Adrenal gland (tissue), 5 donors: ENCODE measurements at regions not wholly inside any gene's neighbourhood (a gene's known extent, or its start where the extent isn't known, plus 50 kb on each side); places are given as distances from the start of the nearest gene placed in this dataset.

Source experiments
- POLR2A ChIP-seq, 2 donors: fragments of 450-650 bp; IDR thresholded peaks; one replicate each; pipeline ENCODE4 v1.6.1; 2017; ENCODE audit warnings: antibody characterized with exemption in 2 of 2, mild to moderate bottlenecking in 2 of 2, moderate library complexity in 1 of 2
- TF ChIP-seq, protein P1 (sequence below), 6 experiments: fragments of 450-650 bp in 4 of 6; fragments of 200-600 bp in 2 of 6; sonication (generic) in 1 of 6; IDR thresholded peaks; 1 replicate in 5 of 6; 2 replicates in 1 of 6; pipeline versions ENCODE4 v1.5.1 to v1.8.0; 2016 to 2021; ENCODE audit warnings: antibody characterized with exemption in 6 of 6, mild to moderate bottlenecking in 2 of 6, moderate library complexity in 1 of 6
- donor health status: DM: no; HTN: no; CAD: no.

DNA sequence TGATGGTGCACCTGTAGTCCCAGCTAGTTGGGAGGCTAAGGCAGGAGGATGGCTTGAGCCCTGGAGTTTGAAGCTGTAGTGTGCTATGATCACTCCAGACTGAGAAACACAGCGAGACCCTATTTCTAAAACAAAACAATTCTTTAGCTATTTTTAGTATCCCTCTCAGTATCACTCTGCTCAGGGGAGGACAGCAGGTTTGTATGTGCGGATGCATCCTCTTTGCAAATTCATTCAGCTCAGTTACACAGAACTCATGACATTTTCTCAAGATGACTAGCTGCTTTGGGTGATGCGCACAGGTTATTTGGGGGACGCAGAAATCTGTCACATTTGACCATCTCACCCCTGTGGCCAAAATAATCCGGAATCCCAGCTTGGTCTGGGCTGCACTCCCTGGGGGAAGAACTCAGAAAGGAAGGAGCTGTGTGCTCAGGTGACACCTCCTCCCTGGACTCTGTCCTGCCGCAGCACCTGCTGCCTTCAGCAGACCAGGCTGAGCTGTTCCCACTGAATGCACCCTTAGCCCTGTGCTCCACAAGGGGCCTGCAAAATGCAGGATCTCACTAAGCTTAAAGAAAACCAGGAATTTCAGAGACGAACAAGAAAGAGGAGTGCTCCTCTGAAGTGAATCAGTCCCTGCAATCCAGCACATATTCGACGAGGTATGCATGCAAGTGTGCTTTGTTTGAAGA, 89.5 kb upstream of the PGBD5 start:
- no peak for TF ChIP-seq POLR2A (IDR thresholded peaks at IDR 0.05)
- TF ChIP-seq, protein P1, sequence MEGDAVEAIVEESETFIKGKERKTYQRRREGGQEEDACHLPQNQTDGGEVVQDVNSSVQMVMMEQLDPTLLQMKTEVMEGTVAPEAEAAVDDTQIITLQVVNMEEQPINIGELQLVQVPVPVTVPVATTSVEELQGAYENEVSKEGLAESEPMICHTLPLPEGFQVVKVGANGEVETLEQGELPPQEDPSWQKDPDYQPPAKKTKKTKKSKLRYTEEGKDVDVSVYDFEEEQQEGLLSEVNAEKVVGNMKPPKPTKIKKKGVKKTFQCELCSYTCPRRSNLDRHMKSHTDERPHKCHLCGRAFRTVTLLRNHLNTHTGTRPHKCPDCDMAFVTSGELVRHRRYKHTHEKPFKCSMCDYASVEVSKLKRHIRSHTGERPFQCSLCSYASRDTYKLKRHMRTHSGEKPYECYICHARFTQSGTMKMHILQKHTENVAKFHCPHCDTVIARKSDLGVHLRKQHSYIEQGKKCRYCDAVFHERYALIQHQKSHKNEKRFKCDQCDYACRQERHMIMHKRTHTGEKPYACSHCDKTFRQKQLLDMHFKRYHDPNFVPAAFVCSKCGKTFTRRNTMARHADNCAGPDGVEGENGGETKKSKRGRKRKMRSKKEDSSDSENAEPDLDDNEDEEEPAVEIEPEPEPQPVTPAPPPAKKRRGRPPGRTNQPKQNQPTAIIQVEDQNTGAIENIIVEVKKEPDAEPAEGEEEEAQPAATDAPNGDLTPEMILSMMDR (IDR thresholded peaks at IDR 0.05) = no peak
